ENCODE measurements at regions not wholly inside any gene's neighbourhood (a gene's known extent, or its start where the extent isn't known, plus 50 kb on each side); places are given as distances from the start of the nearest gene placed in this dataset.

- Histone ChIP-seq H2BK15ac (ENCODE audit: low read depth, low read length) (no peak overlapping the region), H4K8ac (ENCODE audit: low read depth in 2 of 2, low read length in 2 of 2) (no peak overlapping the region), H4K5ac (ENCODE audit: low read depth, low read length) (no peak overlapping the region), H3K4me3 (ENCODE audit: insufficient read depth, low read depth, low read length) (no peak overlapping the region), H2BK20ac (ENCODE audit: low read depth, low read length) (no peak overlapping the region), H3K4ac (ENCODE audit: low read depth, low read length) (no peak overlapping the region), H2AK5ac (ENCODE audit: low read depth, low read length) (no peak overlapping the region), H3K4me2 (ENCODE audit: low read depth, low read length) (no peak overlapping the region), H2BK120ac (ENCODE audit: low read depth, low read length) (no peak overlapping the region), H3K14ac (replicated peaks; ENCODE audit: low read depth, low read length) (no peak overlapping the region), H3K79me1 (ENCODE audit: low read depth in 1 of 2, low read length in 2 of 2) (no peaks in the 10 kb centered on the region), H3K9me3 (ENCODE audit: control insufficient read depth, insufficient read depth, low read length) (no peaks in the 10 kb centered on the region), H3K56ac (ENCODE audit: extremely low read depth, insufficient read depth, low read length) (no peak overlapping the region), H3K36me3 (ENCODE audit: control insufficient read depth, insufficient read depth, low read length) (no peaks in the 10 kb centered on the region), H2AK9ac (replicated peaks; ENCODE audit: low read depth, low read length, poor library complexity) (no peak overlapping the region), H3K18ac (ENCODE audit: low read depth, low read length) (no peak overlapping the region), H4K91ac (ENCODE audit: insufficient read depth, low read depth, low read length) (no peak overlapping the region), H2AFZ (replicated peaks; ENCODE audit: low read length, poor library complexity) (no peak overlapping the region), H3K27me3 (ENCODE audit: control insufficient read depth, insufficient read depth, low read length) (no peaks in the 10 kb centered on the region), H3K9me1 (ENCODE audit: insufficient read depth, low read length) (no peaks in the 10 kb centered on the region), H4K20me1 (ENCODE audit: insufficient read depth, low read length) (no peaks in the 10 kb centered on the region), H3K23ac (ENCODE audit: low read depth, low read length) (no peak overlapping the region), H3K27ac (ENCODE audit: insufficient read depth, low read length) (no peak overlapping the region), H3K9ac (ENCODE audit: low read depth, low read length) (no peak overlapping the region), H3K4me1 (ENCODE audit: control insufficient read depth, insufficient read depth, low read length) (no peaks in the 10 kb centered on the region), H2BK5ac (ENCODE audit: low read depth, low read length, poor library complexity, severe bottlenecking) (no peak overlapping the region)
- dilution Hi-C loops (cut with HindIII; ENCODE audit: low sequenced_read_pairs, unreplicated experiment) (no loop called here), intact Hi-C loops (cut with micrococcal nuclease) (no loop called here), in situ Hi-C loops (cut with MboI; ENCODE audit: low sequenced_read_pairs) (no loop called here)
- POLR2A ChIA-PET (ENCODE audit: unreplicated experiment): no interaction called here
- no TSS peak for BruUV-seq (replicated peaks)
- CTCF ChIA-PET: no interaction called here
- no peak for DNase-seq
- ATAC-seq (ENCODE audit: low read depth): no peak
- no CpG with 5 or more reads among the region's 5 CpGs for WGBS, 2 experiments (ENCODE audit: extremely low coverage in 2 of 2, insufficient read length in 1 of 2)
- no peak for TF ChIP-seq SMC3 (IDR thresholded peaks at IDR 0.05; ENCODE audit: low read depth, low read length)
- TF ChIP-seq USF2 (IDR thresholded peaks at IDR 0.05; ENCODE audit: low read depth, low read length): no peak
- TF ChIP-seq RFX5 (IDR thresholded peaks at IDR 0.05; ENCODE audit: low read depth, low read length): no peak
- TF ChIP-seq FOS (IDR thresholded peaks at IDR 0.05; ENCODE audit: low read depth, low read length): no peak
- no peak for TF ChIP-seq RAD21 (IDR thresholded peaks at IDR 0.05; ENCODE audit: low read length)
- no peak for TF ChIP-seq BHLHE40 (IDR thresholded peaks at IDR 0.05; ENCODE audit: low read depth, low read length)
- no peak for TF ChIP-seq CHD1 (IDR thresholded peaks at IDR 0.05; ENCODE audit: low read depth, low read length)
These were observed 838.1 kb upstream of the SEMA6D start for GRCh38 chr15:46879032-46879770.

Measured in IMR-90 (cell line).